Activated CD8-positive, alpha-beta memory T cell treated with anti-CD3 and anti-CD28 coated beads, Interleukin-2, amount 50 U/mL, for 24 hours (primary cell): ENCODE measurements at regions not wholly inside any gene's neighbourhood (a gene's known extent, or its start where the extent isn't known, plus 50 kb on each side); places are given as distances from the start of the nearest gene placed in this dataset.

Experiments used
- DNase-seq: peaks from one replicate; pipeline ENCODE4 v3.0.0-alpha.2; 2020; ENCODE audit errors: extremely low read depth

DNA sequence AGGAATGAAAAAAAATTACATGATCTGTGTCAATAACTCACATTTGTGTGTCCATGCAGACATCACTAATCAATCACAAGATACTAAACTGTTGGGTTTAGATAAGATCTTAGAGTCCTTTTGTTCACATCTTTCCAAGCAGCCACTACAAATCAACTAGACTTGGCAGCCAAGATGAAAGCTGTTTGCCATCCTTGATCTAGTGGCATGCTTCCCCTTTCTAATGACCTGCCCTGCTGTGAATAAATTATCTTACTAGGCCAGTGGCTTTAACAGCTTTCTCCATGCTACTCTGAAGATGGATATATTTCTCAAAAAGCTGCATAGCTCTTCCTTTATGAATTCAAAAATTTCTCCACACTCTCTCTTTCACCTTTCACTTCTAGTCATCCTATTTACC lies 1338.0 kb upstream of the ACVR2A start:
- DNase-seq: no peak

GRCh38 chr2:146503366-146503765 lies 1341.5 kb upstream of the ACVR2A start:
- DNase-seq: no peak

- no peak for DNase-seq
Measured at GRCh38 chr2:146496248-146496647, 1348.6 kb upstream of the ACVR2A start.

- DNase-seq: no peak
Measured at GRCh38 chr2:146489386-146489785, 1355.4 kb upstream of the ACVR2A start.

DNA sequence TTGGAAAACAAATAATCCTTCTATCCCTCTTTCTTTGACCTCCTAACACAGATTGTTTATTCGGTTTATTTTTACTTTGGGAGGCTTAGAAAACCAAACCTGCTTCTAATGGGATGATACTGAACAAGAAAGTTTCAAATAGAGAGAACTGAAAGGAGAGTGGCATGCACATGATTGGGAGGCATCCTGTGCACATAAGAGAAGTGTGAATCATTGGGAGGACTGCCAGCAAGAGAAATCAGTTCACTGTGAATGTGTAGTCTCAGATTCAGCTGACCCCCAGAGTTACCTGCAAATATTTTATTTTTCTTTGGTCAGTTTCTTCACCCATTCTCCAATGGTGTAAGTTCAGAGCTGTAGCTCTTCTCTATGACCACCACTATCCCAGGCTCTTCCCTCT lies 1363.2 kb upstream of the ACVR2A start:
- DNase-seq: no peak

DNA sequence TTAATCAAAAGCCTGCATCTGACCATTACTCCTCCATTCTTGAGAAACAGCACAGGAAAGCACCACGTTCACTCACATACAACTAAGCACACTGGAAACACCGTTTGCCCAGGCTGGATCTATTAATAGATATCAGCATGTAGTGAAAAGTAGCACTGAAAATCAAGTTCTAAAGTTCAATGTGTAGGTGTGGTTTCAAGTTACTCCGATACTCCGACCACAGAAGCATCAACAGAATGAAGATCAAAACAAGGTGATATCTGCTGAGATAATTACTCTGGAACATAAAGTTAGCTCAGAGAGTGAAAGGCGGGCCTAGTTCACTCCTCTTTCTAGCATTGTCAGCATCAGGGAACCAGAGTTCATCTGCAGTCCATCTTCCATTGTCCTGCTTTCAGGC lies 1367.4 kb upstream of the ACVR2A start:
- no peak for DNase-seq

GRCh38 chr2:146468578-146468977 lies 1376.3 kb upstream of the ACVR2A start:
- no peak for DNase-seq

- no peak for DNase-seq
Measured at GRCh38 chr2:146467425-146467824, 1377.4 kb upstream of the ACVR2A start.

GRCh38 chr2:146465460-146465859 lies 1379.4 kb upstream of the ACVR2A start:
- DNase-seq: no peak

DNA sequence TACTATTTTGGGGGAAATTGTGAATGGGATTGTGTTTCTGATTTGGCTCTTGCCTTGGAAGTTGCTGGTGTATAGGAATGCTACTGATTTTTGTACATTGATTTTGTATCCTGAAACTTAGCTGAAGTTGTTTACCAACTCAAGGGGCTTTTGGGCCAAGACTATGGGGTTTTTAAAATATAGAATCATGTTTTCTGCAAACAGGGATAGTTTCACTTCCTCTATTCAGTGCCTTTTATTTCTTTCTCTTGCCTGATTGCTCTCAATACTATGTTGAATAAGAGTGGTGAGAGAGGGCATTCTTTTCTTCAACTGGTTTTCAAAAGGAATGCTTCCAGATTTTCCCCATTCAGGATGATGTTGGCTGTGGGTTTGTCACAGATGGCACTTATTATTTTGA lies 1383.8 kb upstream of the ACVR2A start:
- DNase-seq: no peak

GRCh38 chr2:146458585-146458984 lies 1386.2 kb upstream of the ACVR2A start:
- no peak for DNase-seq

DNA sequence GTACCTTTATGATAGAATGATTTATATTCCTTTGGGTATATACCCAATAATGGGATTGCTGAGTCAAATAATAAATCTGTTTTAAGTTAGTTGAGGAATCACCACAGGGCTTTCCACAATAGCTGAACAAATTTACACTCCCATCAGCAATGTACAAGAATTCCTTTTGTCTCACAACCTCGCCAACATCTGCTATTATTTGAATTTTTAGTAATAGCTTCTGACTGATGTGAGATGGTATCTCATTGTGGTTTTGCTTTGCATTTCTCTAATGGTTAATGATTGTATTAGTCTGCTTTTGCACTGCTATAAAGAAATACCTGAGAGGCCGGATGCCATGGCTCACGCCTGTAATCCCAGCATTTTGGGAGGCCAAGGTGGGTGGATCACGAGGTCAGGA lies 1387.6 kb upstream of the ACVR2A start:
- DNase-seq: no peak

DNA sequence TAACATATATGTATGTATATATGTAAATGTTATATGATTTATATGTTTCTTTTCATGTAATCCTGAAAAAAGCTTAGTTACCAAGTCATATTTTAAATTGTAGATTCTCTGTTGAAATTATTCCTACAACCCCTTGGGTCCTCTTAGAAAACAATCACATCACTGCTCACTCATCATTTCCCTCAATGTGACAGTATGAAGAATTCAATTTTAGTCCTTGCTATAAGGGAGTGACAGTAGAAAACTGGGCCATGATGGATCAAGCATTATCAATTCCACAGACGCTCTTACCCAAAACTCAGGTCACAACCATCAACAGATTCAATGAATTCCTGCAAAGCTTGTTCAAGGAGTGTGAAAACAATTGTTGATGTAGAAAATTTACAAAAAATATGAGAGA lies 1389.5 kb upstream of the ACVR2A start:
- DNase-seq: no peak

- DNase-seq: no peak
Measured at GRCh38 chr2:146451972-146452371, 1392.9 kb upstream of the ACVR2A start.

DNA sequence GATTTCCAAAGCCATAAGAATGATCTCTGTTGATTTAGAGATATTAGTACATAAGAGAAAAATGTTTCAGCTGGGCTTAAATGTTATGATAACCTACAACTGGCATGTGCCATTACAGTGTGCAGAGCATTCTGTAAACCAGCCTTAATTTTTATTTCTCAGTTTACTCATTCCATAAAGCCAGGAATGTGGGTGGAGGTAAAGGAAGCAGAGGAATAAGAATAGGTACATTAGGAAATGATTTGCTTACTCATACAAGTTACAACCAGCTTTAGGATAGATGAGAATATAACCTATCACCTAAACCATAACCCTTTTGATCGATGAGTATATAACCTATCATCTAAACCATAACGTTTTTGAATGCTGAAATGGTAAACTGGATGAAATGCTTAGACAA lies 1394.7 kb upstream of the ACVR2A start:
- no peak for DNase-seq

DNA sequence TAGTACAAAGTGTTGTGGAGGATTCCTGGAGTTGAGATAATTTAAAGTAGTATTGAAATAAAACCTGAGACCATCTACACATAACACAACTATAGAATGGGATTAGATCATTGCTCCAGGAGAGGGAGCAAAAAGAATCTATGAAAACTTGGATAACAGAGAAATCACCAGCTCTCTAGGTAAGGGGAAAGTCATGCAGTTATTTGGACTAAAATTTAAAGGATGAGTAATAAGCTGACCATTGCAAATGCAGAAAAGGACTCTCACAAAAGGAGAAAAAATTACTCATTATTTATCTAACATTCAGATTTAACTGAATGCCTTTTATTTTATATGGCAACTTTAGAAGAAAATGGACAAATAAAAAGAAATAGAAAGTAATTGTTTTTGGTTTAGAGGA lies 1399.8 kb upstream of the ACVR2A start:
- DNase-seq: no peak

- no peak for DNase-seq
Measured at GRCh38 chr2:146444085-146444484, 1400.7 kb upstream of the ACVR2A start.

DNA sequence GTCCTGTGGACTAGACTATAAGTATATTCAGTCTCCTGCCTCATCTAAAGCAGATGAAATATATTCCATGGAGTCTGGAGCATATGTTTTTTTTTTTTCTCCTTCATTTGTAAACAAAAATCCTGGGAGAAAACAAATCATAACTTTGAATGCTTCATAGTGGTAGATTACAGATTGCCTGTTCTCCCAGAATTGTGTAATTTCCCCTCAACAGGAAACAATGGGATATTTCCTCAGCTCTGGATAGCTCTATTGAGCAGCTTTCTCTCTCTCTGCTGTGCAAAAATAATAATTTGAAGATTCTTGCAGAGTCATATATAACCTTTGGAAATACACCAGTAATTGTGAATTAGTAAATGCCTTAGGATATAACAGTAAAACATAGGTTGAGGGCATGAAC lies 1406.6 kb upstream of the ACVR2A start:
- DNase-seq: no peak

DNA sequence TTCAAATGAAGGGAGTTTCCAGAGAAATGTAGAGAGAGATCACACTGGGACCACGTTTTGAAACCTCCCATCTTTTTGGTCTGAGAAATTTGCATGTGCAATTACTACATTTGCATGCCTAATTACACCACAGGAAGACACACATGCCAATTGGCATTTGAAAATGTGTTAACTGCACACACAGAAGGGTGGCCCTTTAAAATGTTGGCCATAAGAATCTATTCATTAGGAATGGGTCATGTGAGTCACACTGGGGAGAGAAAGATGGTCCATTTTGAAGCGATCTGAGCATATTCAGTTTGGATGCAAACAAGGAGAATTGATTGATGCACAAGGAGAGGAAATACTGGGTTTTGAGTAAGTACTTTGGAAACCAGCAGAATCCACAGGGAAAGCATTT lies 1407.1 kb upstream of the ACVR2A start:
- no peak for DNase-seq

DNA sequence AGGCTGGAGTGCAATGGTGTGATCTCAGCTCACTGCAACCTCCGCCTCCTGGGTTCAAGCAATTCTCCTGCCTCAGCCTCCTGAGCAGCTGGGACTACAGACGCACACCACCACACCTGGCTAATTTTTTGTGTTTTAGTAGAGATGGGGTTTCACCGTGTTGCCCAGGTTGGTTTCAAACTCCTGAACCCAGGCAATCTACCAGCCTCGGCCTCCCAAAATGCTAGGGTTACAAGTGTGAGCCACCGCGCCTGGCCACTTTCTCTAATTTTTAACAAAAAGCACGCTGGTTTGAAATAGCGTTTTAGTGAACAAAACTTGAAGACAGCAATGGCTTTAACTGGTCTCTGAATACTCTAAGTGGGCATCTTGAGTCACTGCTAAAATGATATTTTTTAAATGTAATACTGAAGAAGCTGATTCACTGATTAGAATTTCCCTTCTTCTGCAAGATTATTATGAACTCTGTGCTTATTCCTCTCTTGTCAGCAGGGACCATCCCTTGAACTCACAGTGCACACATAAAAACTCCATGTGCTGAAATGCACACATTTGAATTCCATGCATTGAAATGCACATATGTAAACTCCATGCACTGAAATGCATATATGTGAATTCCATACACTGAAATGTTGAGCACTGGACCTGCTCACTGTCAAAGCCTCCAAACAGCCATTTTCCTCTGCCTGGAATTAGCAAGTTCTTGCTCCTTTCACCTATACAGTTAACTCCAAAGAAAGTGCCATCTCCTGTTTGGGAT lies 1411.5 kb upstream of the ACVR2A start:
- no peak for DNase-seq

- DNase-seq: no peak
Measured at GRCh38 chr2:146429366-146429765, 1415.5 kb upstream of the ACVR2A start.

DNA sequence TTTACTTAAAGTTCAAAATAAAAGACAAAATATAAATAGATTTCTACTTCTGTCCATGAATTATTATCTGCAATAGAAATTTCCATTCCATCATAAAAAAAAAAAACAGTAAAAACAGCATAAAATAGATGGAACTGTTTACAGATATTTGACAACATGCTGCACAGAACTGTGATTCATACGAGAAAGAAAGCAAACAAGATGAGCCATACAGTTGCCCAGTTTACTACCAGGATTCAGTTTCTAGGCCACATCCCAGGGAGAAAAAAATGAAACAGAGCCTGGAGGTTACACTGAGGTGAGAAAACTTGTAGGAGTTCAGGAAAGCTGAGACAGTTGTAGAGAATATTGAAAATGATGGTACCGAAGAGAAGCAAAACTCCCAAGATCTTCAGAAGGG lies 1426.9 kb upstream of the ACVR2A start:
- DNase-seq: no peak

- DNase-seq: no peak
Measured at GRCh38 chr2:146415291-146415690, 1429.5 kb upstream of the ACVR2A start.

- no peak for DNase-seq
Measured at GRCh38 chr2:146414456-146414855, 1430.4 kb upstream of the ACVR2A start.
